ENCODE measurements at regions not wholly inside any gene's neighbourhood (a gene's known extent, or its start where the extent isn't known, plus 50 kb on each side); places are given as distances from the start of the nearest gene placed in this dataset.
"Not testable (repeated sequence)": the region's sequence is repeated elsewhere in the genome, so short reads cannot be mapped to it uniquely, and the experiment has no call there.

DNA sequence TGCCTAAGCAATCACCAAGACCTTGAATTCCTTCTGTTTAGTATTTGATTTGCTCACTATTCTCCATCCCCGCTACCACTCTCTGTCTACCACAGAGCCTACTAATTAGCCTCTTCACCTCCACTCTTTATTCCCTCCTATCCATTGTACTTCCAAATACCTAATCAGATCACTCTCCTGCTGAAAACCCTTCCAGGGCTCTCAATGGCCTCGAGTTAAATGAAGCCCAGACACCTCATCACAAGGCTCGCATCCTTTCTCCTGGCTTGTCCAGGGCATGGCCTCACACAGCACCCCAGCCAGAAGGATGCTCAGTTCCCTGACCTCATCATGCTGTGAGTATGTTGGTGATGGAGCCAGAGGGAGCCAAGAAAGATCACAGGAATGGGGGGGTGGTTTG lies 71.4 kb upstream of the PRMT8 start:
- no peak for TF ChIP-seq POLR2A (IDR thresholded peaks at IDR 0.05; ENCODE audit: low read length)
- TF ChIP-seq GATA1 (IDR thresholded peaks at IDR 0.05; ENCODE audit: low read depth, low read length): no peak
- no peak for DNase-seq

DNA sequence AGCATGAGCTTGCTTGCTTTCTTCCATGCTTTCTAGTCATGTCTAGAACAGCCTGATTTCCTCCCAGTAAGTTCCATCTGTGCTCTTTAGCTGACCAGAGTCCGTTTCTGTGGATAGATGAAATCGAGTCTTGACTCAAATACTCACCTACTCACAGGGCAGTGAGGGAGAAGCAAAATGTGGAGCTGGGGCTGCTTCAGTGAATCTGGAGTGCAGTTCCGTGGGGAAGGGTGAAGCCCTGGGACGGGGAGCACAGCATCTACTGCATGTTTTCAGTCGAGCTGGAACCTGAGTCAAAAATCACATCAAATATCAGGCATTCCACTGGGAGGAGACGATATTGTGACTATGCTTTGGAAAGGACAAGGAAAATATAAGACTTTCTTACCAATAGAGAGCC lies 70.3 kb upstream of the PRMT8 start:
- DNase-seq: no peak

DNA sequence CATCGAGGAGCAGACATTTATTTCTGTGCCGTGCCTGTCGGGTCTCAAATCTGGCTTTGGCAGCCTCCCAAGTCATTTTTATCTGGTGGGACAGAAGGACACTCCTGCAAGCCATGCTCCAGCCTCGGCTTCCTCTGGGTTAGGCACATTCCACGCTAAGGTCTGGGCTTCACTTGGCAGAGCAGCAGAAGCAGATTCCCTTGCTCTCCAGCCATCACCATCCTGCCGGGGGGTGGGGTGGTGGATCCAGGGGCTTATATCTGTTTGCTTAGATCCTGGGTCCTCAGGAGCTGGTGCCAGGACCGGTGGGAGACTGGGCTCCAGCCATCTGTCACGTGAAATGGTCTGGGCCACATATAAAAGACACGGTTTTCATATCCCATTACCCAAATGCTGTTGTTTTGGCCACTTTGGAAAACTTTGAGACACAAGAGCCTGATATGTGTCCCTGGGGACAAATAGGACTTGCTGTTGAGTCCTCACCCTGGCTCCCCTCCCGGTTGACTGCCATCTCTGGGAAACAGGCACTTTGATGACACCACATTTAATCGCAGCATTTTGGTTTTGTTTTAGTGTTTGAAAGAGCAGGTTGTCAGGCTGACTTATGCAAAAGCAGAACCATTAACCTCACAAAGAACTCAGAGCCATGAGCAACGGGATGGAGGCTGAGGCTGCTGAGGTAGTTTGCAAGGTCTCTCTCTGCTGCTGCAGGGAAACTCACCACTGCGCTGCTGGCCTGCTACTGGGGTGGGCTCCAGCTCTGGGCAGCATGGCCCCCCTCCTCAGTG lies 69.6 kb upstream of the PRMT8 start:
- DNase-seq: no peak
- TF ChIP-seq GATA1 (IDR thresholded peaks at IDR 0.05; ENCODE audit: low read depth, low read length) (no peak), POLR2A (IDR thresholded peaks at IDR 0.05; ENCODE audit: low read length) (no peak)

More for the DNA sequence above, 70.3 kb upstream of the PRMT8 start:
- TF ChIP-seq GATA1 (IDR thresholded peaks at IDR 0.05; ENCODE audit: low read depth, low read length): no peak
- TF ChIP-seq POLR2A (IDR thresholded peaks at IDR 0.05; ENCODE audit: low read length): no peak

DNA sequence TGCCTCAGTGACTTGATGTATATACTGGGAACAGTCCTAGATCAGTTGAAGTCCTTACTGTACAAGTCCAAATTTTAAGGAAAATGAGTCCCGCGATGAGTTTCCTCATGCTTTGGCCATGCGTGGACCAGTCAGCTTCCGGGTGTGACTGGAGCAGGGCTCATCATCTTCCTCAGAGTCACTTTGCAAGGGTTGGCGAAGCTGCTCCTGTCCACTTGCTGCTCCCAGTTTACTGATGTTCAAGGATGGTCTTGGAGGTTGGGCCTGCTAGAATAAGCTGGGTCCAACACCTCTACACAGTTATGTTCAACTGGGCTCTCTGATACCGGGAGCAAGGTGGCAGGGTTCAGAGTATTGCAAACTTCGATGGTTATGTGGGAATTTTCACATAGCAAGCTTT lies 66.2 kb upstream of the PRMT8 start:
- not testable (repeated sequence) for DNase-seq

DNA sequence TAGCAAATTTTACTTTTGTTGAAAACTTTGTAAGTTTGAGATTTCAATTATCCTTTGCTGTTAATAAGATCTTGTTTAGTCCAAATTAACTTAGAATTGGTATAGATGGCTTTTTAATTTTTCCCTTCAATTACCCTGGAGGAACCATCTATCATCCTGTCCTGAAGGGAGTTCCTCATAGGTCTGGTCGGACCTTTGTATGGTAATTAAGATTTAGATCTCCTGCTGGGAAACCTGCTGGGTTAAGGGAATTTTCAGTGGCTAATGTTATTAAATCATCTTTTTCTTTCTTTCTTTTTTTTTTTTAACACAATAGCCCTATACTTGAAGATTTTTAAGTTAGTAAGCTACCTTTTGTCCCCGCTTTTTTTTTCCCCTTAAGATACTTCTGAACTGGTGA lies 63.0 kb upstream of the PRMT8 start:
- TF ChIP-seq POLR2A (IDR thresholded peaks at IDR 0.05; ENCODE audit: low read length): no peak
- no peak for TF ChIP-seq GATA1 (IDR thresholded peaks at IDR 0.05; ENCODE audit: low read depth, low read length)
- no peak for DNase-seq

DNA sequence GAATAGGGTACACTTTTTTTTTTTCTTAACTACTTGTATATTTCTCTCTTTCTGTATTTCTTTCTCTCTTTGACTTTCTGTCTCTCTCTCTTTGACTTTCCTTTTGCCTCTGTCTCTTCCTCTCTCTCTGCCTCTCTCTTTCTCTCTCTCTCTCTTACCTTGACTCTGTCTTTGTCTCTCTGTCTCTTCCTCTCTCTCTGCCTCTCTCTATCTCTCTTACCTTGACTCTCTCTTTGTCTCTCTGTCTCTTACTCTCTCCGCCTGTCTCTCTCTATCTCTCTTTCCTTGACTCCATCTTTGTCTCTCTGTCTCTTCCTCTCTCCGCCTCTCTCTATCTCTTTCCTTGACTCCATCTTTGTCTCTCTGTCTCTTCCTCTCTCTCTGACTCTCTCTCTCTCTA lies 62.4 kb upstream of the PRMT8 start:
- TF ChIP-seq GATA1 (IDR thresholded peaks at IDR 0.05; ENCODE audit: low read depth, low read length) (no peak), POLR2A (IDR thresholded peaks at IDR 0.05; ENCODE audit: low read length) (no peak)
- DNase-seq: no peak

DNA sequence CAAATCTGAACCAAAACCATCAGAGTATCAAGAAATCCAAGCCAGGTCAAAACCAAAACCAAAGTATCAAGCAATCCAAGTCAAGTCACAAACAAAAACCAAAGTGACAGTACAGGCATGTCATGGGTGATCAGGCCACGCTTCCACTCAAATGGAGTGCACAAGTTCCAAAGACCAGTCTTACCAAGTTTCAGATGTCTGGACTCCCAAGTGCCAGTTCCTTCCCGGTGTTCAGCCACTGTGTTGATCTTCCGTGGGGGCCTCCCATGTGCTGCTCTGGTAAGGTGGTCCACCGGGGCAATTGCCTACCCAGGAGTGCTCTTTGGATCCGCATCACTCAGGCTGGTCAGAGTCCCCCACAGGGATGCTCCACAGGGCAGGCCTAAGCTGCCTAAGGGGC lies 61.5 kb upstream of the PRMT8 start:
- DNase-seq: not testable (repeated sequence)

DNA sequence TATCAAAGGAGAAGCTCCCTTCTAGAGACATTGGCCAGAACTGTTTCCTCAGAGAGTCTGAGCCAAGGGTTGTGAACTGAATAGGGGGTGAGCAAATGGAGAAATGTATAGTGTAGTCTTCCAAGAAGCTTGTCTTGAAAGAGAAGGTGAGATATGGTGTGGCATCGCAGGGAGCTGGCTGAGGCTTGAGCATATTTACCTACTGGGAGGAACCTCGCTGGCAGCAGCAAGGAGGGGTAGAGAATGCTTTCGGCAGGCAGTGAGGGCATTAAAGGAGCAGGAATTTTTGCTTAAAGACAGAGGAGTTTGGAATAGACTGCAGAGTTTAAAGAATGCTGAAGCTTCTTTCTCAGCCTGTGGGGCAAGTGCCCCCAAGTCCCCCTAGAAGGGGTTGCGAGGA lies 59.3 kb upstream of the PRMT8 start:
- TF ChIP-seq GATA1 (IDR thresholded peaks at IDR 0.05; ENCODE audit: low read depth, low read length) (no peak), POLR2A (IDR thresholded peaks at IDR 0.05; ENCODE audit: low read length) (no peak)
- DNase-seq: no peak

DNA sequence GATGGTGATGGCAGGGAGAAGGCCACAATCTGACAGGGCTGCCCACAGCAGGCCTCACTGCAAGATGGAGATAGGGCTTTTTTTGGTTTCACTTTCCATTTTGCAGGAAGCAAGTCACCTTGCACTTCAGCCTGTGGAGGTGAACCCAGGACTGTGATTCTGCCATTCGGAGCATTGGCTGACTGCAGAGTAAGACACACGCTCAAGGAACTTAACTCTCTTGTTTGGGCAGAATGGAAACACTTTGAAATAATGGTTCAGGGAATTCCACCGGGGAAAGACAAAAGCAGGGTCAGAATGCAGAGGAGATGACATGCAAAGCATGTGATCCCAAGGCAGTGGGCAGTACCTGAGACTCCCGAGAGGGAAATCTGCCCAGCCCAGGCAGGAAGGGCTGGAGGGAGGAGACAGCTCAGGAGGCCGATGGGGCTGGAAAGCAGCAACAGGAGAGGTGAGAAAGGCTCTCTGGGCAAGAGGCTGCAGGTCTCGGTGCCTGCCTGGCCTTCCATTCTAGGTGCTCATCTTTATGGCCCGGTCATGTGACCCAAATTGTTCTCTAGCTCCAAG lies 58.7 kb upstream of the PRMT8 start:
- peak; percentile 48 to 60 for DNase-seq
- TF ChIP-seq GATA1 (IDR thresholded peaks at IDR 0.05; ENCODE audit: low read depth, low read length) (no peak), POLR2A (IDR thresholded peaks at IDR 0.05; ENCODE audit: low read length) (no peak)

DNA sequence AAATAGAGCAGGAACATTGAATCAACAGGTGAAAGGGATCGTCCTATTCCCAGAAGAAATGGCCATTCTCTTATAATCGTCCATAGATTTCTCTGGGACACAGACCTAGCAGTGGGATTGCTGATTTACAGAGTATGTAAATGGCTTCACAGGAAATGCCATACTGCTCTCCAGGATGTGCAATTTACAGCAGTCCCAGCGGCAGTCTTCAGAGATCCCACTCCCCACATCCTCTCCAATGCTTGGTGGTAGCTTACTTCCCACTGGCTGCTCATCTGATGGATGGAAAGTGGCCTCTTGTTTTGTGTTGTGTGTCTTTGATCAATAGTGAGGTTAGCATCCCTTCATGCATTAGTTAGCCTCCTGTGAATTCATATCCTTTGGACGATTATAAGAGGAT lies 58.1 kb upstream of the PRMT8 start:
- TF ChIP-seq GATA1 (IDR thresholded peaks at IDR 0.05; ENCODE audit: low read depth, low read length) (no peak), POLR2A (IDR thresholded peaks at IDR 0.05; ENCODE audit: low read length) (no peak)

DNA sequence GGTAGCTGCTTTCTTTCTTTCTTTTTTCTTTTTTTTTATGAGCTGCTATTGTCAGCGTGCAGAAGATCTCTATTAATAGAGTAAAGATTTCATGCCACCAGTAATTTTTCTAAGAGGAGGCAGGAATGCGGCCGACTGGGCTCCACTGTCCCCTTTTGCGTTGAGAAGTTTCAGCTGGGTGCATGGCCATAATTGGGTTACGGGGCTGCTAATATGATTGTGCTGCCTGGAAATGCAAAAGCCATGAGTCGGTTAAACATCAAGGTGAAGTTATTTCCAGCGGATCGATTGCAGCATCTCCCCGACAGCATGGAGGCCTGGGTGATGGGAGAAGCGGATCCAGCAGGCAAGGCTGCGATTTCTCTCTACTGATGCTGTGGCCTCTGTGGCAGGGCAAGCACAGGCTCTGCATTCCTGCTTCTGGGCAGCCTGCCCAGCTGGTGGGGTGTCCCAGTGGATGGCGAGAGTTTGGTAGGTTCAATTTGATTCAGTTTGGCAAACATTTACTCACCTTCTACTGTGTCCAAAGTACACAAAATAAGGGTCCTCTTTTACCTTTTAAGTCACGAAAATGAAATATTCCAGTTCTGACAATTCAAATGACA lies 54.4 kb upstream of the PRMT8 start:
- TF ChIP-seq GATA1 (IDR thresholded peaks at IDR 0.05; ENCODE audit: low read depth, low read length) (no peak), POLR2A (IDR thresholded peaks at IDR 0.05; ENCODE audit: low read length) (no peak)
- DNase-seq: no peak

More for the DNA sequence above, 58.1 kb upstream of the PRMT8 start:
- no peak for DNase-seq

DNA sequence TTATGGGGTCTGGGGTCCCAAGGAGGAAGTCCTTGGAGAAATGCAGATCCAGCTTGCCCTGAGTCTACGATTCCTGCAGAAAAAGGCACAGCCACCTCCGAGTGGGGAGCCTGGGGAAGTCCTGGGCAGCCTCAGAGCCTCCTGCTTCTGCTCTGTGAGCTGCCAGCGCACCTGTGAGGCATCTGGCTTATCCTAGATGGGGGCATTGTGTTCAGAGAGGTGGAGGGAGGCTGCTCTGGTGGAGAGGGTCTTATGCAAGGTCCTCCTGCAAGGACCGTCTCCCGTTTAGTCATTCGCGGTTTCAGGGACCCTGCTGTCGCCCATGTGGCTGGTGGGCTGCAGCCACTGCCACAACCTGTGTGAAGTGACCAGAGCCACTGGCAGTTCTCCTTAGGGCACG lies 53.0 kb upstream of the PRMT8 start:
- no peak for TF ChIP-seq GATA1 (IDR thresholded peaks at IDR 0.05; ENCODE audit: low read depth, low read length)
- no peak for TF ChIP-seq POLR2A (IDR thresholded peaks at IDR 0.05; ENCODE audit: low read length)
- no peak for DNase-seq

DNA sequence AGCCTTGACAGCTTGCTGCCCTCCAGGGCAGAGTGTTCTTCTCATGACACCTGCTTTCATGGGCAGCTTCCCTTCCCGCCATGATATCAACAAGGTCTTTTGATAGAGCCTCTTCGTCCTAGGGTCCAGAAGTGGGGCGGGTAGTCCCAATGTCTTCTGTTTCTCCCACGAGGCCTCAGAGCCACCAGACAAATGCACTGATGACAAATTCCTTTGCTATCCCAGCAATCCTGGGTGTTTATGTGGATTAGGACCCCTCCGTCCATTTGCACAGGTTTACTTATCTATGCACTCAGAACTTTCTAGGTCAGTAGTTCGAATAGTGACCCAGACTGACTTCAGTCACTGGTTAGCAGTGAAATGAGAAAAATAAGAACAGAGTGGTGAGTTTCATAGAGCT lies 52.6 kb upstream of the PRMT8 start:
- TF ChIP-seq POLR2A (IDR thresholded peaks at IDR 0.05; ENCODE audit: low read length): no peak
- no peak for TF ChIP-seq GATA1 (IDR thresholded peaks at IDR 0.05; ENCODE audit: low read depth, low read length)
- no peak for DNase-seq

All from erythroblast (primary cell).